Hepatic stellate cell (primary cell): ENCODE measurements at regions not wholly inside any gene's neighbourhood (a gene's known extent, or its start where the extent isn't known, plus 50 kb on each side); places are given as distances from the start of the nearest gene placed in this dataset.
"Not testable (repeated sequence)": the region's sequence is repeated elsewhere in the genome, so short reads cannot be mapped to it uniquely, and the experiment has no call there.

Experiments
- DNase-seq: peaks from one replicate; pipeline ENCODE4 v3.0.0; 2011; ENCODE audit warnings: low spot score

DNA sequence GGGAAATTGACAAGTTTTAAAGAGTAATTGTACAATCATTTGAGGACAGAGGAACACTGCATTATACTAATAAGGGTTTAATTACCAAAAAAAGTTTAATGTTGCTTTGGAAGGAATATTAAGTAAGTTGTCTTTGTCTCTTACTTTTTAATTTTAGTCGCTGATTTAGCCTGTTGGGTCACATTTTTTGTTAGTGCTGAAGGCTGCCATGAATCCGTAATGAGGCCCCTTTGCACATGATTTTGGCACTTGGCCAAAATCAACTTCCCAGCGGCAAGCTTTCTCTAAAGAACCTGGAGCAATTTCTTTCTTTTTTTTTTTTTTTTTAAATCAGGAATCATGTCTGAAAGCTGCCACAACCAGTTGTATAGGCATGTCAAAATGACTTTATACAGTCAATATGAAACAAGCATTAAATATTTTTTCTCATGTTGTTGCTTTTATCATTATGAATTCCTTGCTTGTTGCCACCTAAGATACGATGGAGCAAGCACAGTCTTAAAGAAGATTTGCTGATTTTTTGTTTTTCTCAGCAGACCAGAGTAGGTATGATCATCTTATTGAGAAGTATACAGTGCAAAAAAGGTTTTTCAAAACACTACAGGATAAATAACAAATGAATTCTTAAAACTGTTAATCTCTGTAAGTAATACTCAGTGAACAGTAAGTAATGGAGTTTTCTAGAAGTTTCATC lies 690.4 kb downstream of the USP25 start:
- DNase-seq = no peak

DNA sequence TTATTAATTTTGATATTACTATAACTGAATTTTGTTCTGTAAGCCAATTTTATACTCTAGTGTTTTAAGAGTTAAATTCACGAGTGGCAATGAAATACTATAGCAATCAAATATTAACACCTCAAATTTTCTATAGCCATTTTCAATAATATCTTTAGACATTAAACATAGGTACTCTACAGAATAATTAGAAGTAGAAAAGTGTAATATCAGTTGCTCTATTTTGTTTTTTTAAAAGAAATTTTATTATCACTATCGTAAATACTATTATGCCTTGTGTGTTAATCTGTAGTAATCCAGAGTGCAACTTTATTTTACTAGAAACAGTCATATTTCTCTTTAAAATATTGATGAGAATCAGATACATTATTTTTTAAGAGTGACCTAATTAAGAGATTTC lies 691.2 kb downstream of the USP25 start:
- DNase-seq = no peak

DNA sequence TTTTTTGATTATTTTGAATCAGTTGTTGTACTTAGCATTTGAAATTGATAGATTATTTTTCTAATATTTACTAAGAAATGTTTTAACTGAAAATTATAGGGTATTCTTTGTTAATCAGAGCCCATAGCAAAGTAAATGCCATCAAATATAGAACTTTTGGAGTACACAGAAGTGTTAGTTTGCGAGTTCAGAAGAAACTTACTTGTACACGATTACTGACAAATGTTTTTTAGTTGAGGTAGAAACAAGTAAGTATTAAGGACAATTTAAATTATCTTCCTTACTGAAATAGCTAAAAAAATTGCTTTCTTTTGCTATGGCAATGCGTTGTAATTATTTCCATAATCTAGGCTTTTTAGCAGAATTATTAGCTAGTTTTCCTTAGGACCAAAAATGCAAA lies 692.2 kb downstream of the USP25 start:
- DNase-seq = no peak

- no peak for DNase-seq
These were observed 692.9 kb downstream of the USP25 start for GRCh38 chr21:16422702-16423101.

DNA sequence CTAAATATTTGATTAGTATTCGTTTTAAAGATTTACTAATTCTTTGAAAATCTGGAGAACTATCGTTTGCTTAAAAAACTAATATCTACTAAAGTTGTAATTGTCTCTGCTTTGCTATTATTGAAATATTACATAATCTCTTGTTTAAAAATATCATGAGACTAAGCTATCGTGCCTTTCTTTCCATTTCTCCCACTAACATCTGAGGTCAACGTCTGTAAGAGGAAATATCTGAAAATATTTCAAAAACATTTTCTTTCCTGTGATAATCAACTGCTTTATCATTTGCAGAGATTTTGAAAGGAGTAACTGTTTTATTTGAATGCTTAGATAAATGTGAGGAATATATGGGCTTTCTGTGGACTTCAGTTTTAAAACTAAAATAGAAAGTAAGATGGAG lies 694.1 kb downstream of the USP25 start:
- DNase-seq = no peak

DNA sequence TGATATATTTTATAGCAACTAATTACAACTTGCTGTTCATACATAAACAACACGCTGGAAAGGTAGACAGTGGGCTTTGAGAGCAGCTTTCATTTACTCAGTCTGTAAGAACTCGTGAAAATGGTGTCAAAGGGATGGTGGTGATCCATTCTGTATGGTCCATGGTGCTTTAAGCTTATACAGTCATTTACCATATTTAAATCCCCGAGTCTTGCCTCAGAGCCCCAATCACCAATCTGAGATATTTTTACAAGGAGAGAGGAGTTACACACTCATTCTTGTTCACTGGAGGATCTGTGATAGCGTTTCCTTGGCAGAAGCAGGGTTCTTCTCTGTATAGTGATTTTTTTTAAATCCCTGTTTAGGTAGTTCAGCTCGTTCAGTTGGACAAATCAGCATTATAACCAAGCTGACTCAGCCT lies 694.6 kb downstream of the USP25 start:
- no peak for DNase-seq

DNA sequence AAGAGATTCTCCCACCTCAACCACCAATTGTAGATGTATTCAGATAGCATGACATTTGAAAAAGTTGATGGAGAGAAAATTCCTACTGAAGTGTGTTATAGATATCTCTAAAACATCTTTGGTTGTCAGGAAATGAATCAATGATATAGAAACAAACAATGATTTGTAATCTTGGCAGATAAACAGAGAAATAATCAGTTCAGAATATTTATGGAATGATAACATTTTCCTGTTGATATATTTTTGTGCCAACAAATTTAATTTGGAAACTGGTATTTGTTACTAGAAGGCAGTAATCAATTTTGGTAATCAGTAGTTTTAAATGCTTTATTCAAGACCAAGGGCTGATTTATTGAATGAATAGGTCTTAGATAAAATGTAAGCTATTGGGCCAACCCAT lies 695.6 kb downstream of the USP25 start:
- no peak for DNase-seq

DNA sequence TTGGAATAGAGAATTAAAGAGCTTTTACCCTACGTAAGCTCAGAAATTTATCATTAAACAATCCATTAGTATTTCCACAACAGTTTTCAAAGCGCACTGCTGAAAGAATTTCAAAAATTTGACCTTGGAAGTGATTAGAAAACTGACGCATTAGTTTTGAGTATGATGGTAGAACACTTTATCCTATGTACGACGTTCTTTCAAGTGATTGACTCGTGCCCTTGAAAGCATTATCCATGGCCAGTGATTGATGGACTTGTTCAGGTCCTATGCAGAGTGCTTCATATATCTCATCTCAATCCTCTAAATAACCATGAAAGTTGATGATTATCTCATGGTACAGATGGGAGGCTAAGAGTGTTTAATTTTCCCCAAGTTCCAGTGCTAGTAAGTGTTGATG lies 697.2 kb downstream of the USP25 start:
- DNase-seq = no peak

- DNase-seq = no peak
These were observed 697.9 kb downstream of the USP25 start for GRCh38 chr21:16427587-16428087.

DNA sequence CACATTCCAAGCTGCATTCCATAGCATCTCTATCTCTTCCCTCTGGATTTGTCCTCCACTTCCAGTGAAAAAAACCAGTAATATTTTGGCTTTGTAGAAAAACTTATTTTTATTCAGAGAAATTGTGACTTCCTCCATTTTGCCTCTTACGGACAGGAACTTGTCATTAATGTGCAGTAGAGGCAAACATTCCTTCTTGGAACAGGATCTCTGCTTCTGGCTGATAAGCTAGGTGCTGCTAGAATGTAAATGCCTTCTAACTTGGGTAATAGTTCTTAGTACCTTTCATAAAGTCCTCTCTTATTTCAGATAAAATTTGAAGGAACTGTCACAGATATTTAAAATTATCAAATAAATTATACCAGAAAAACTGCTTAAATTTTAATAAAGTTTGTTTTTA lies 707.8 kb downstream of the USP25 start:
- DNase-seq = no peak

GRCh38 chr21:16438761-16439160 lies 709.0 kb downstream of the USP25 start:
- DNase-seq = no peak

- no peak for DNase-seq
These were observed 712.0 kb downstream of the USP25 start for GRCh38 chr21:16441789-16442188.

GRCh38 chr21:16454399-16454798 lies 724.6 kb downstream of the USP25 start:
- peak; percentile 4 for DNase-seq

- no peak for DNase-seq
These were observed 725.7 kb downstream of the USP25 start for GRCh38 chr21:16455526-16455925.

DNA sequence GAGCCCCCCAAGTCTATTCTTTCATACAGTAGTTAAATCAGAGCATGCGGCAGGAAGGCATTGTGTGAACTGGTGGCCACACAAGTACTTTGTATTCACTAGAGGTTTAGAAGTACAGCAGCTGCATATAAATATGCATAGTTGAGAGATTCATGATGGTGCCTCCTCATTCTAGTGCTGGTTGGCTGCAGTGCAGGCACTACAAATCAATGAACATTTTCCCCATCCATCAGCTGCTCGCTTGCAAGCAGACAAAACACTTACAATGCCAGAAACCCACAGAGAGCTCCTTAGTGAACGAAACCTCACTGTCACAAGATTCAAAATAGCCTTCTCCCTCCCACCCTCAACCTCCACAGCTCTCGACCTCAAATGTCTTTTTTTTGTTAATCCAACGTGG lies 726.2 kb downstream of the USP25 start:
- no peak for DNase-seq

DNA sequence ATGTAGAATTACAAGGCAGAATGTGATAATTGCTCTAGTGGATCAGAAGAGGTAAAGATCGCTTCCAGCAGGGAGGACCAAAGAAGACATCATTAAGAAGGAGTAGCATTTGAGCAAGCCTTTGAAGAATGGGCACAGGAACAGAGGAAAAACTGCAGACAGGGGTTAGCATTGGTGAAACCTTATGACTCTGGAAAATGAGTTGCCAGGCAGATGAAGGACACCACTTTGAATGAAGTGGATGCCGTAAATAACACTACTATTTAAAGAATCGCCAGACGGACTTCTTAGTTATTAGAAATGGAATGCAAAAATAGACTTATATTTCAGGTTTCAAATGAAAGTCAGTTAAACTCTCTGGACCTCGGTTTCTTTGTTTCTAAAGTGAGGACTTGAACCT lies 727.7 kb downstream of the USP25 start:
- DNase-seq = no peak

DNA sequence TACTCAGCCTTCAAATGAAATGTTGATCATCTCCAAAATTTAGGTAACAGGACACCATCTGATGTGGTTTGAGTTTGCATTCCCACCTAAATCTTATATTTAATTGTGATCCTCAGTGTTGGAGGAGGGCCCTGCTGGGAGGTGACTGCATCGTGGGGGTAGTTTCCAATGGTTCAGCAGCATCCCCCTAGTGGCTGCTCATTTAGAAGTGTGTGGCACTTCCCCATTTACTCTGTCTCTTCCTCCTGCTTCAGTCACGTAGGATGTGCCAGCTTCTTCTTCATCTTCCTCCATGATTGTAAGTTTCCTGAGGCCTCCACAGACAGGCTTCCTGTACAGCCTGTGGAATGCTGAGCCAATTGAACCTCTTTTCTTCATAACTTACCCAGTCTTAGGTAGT lies 731.2 kb downstream of the USP25 start:
- DNase-seq = no peak

DNA sequence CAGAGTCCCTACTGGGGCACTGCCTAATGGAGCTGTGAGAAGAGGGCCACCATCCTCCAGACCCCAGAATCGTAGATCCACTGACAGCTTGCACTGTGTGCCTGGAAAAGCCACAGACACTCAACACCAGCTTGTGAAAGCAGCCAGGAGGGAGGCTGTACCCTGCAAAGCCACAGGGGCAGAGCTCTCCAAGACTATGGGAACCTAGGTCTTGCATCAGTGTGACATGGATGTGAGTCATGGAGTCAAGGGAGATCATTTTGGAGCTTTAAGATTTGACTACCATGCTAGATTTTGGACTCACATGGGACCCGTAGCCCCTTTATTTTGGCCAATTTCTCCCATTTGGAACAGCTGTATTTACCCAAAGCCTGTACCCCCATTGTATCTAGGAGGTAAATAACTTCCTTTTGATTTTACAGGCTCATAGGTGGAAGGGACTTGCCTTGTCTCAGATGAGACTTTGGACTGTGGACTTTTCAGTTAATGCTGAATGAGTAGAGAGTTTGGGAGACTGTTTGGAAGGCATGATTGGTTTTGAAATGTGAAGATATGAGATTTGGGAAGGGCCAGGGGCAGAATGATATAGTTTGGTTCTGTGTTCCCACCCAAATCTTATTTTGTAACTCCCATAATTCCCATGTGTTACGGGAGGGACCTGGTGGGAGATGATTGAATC lies 734.6 kb downstream of the USP25 start:
- not testable (repeated sequence) for DNase-seq

DNA sequence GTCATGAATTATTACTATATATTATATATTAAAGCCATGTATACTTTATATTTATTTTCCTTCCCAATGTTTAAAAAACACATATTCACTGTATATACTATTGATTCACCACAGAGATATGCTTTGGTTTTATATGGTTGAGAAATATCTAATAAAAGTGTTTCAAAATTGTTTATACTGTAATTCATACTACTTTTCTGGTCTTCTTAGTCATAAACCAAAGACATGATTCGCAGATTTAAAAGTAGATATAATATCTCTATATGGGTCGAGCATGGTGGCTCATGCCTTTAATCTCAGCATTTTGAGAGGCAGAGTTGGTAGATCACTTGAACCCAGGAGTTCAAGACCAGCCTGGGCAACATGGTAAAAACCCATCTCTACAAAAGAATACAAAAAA lies 738.4 kb downstream of the USP25 start:
- DNase-seq = no peak

DNA sequence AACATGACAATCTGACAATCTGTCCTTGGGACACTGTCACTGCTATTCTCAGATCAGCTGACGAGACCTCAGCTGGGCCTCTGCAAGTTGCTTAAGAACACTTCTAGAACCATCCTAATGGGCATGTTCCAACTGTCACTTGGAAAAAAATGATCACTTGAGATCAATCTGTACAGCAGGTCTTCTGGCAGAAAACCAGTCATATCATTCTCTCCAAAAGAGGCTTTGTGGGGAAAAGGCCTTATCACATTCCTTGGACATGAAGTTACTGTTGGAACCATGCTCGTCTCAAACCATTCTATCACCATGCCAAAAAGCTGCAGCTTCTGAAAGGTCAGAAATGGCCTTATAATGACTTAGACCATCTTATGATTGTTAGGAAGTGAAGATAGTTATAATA lies 744.2 kb downstream of the USP25 start:
- DNase-seq = no peak

GRCh38 chr21:16476056-16476825 lies 746.5 kb downstream of the USP25 start:
- no peak for DNase-seq

- DNase-seq = no peak
These were observed 758.3 kb downstream of the USP25 start for GRCh38 chr21:16488042-16488441.

GRCh38 chr21:16492356-16492755 lies 762.6 kb downstream of the USP25 start:
- no peak for DNase-seq
